GM12875 (cell line): ENCODE measurements at regions not wholly inside any gene's neighbourhood (a gene's known extent, or its start where the extent isn't known, plus 50 kb on each side); places are given as distances from the start of the nearest gene placed in this dataset.
"Not testable (repeated sequence)": the region's sequence is repeated elsewhere in the genome, so short reads cannot be mapped to it uniquely, and the experiment has no call there.

Experiments
- H3K4me3 ChIP-seq: one replicate; pipeline ENCODE4 v1.5.1; 2011; ENCODE audit warnings: low read depth, low read length, control low read depth
- TF ChIP-seq, protein P1 (sequence below): IDR thresholded peaks from 2 replicates; pipeline ENCODE4 v1.5.1; 2011; ENCODE audit warnings: low read depth, mild to moderate bottlenecking, control low read depth, inconsistent platforms, low read length, moderate library complexity, borderline replicate concordance; ENCODE audit not compliant: insufficient read depth

GRCh38 chrX:151042842-151043241 lies 59.7 kb downstream of the HMGB3 start:
- TF ChIP-seq, protein P1, sequence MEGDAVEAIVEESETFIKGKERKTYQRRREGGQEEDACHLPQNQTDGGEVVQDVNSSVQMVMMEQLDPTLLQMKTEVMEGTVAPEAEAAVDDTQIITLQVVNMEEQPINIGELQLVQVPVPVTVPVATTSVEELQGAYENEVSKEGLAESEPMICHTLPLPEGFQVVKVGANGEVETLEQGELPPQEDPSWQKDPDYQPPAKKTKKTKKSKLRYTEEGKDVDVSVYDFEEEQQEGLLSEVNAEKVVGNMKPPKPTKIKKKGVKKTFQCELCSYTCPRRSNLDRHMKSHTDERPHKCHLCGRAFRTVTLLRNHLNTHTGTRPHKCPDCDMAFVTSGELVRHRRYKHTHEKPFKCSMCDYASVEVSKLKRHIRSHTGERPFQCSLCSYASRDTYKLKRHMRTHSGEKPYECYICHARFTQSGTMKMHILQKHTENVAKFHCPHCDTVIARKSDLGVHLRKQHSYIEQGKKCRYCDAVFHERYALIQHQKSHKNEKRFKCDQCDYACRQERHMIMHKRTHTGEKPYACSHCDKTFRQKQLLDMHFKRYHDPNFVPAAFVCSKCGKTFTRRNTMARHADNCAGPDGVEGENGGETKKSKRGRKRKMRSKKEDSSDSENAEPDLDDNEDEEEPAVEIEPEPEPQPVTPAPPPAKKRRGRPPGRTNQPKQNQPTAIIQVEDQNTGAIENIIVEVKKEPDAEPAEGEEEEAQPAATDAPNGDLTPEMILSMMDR = no peak
- no peak overlapping the region for H3K4me3 ChIP-seq

DNA sequence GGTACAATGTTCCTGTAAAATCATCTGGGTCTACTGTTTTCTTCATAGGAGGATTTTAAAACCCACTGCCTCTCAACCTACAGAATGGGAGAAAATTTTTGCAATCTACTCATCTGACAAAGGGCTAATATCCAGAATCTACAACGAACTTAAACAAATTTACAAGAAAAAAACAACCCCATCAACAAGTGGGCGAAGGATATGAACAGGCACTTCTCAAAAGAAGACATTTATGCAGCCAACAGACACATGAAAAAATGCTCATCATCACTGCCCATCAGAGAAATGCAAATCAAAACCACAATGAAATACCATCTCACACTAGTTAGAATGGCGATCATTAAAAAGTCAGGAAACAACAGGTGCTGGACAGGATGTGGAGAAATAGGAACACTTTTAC lies 83.2 kb downstream of the HMGB3 start:
- H3K4me3 ChIP-seq = not testable (repeated sequence)

GRCh38 chrX:151073767-151074166 lies 90.6 kb downstream of the HMGB3 start:
- no peak overlapping the region for H3K4me3 ChIP-seq
- TF ChIP-seq, protein P1 = no peak

DNA sequence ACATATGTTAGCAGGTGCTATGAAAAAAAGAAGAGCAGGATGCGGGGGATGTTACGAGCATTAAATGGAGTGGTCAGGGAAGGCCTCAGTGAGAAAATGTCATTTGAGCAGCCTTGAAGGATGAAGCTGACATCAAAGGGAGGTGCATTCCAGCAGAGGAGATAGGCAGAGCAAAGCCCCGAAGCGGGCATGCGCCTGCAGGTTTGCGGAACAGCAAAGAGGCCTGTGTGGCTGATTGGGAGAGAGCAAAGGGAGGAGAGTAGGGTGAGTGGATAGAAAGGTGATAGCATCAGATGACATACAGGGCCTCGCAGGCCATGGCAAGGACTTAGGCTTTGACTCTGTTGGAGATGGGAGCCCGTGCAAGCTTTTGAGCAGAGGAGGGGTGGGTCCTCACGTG lies 95.4 kb upstream of the GPR50 start:
- TF ChIP-seq, protein P1 = no peak
- H3K4me3 ChIP-seq = no peak overlapping the region

GRCh38 chrX:151082077-151082948 lies 94.1 kb upstream of the GPR50 start:
- H3K4me3 ChIP-seq = no peak overlapping the region

DNA sequence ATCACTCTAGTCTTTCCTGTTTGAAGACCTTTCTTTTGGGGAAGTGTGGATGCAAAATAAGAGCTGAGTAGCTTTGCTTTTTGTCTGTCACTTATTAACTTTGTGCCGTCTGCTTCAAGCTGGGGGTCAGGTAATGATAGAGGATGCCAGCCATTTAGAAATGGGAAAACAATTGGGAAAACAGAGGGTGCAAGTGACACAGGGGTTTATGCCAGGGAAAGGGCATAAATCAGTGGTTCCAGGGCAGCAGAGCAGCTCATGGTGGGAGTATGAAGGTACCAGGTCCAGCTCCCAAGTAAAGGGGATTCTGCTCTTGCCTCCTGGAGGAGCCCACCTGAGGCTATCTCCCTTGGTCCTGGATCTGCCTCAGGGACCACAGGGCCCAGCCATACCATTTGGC lies 91.9 kb upstream of the GPR50 start:
- TF ChIP-seq, protein P1 = no peak

More at GRCh38 chrX:151082077-151082948, 94.1 kb upstream of the GPR50 start:
- TF ChIP-seq, protein P1 = peak; percentile 93

GRCh38 chrX:151085207-151085606 lies 91.2 kb upstream of the GPR50 start:
- H3K4me3 ChIP-seq = no peak overlapping the region
- TF ChIP-seq, protein P1 = no peak

More for the DNA sequence above, 91.9 kb upstream of the GPR50 start:
- H3K4me3 ChIP-seq = no peak overlapping the region
